NCI-H460 (cell line): ENCODE measurements at regions not wholly inside any gene's neighbourhood (a gene's known extent, or its start where the extent isn't known, plus 50 kb on each side); places are given as distances from the start of the nearest gene placed in this dataset.
"Not testable (repeated sequence)": the region's sequence is repeated elsewhere in the genome, so short reads cannot be mapped to it uniquely, and the experiment has no call there.

Experiments
- DNase-seq: peaks from one replicate; pipeline ENCODE4 v3.0.0-alpha.2; 2016; ENCODE audit warnings: low read depth; ENCODE audit errors: extremely low read depth

- DNase-seq, result no peak
These were observed 96.1 kb downstream of the DRD1 start for GRCh38 chr5:175347931-175348330.

GRCh38 chr5:175347027-175347426, 97.0 kb downstream of the DRD1 start:
- no peak for DNase-seq

GRCh38 chr5:175344331-175345195, 99.4 kb downstream of the DRD1 start:
- no peak for DNase-seq

GRCh38 chr5:175343308-175343707, 100.7 kb downstream of the DRD1 start:
- no peak for DNase-seq

- DNase-seq, result no peak
These were observed 103.8 kb downstream of the DRD1 start for GRCh38 chr5:175340180-175340579.

GRCh38 chr5:175337680-175338079, 106.3 kb downstream of the DRD1 start:
- no peak for DNase-seq

- no peak for DNase-seq
These were observed 107.2 kb downstream of the DRD1 start for GRCh38 chr5:175336781-175337180.

- DNase-seq, result no peak
These were observed 108.3 kb downstream of the DRD1 start for GRCh38 chr5:175335691-175336090.

GRCh38 chr5:175331173-175332036, 112.6 kb downstream of the DRD1 start:
- DNase-seq, result not testable (repeated sequence)

- DNase-seq, result no peak
These were observed 114.0 kb downstream of the DRD1 start for GRCh38 chr5:175329976-175330375.

- no peak for DNase-seq
These were observed 115.3 kb downstream of the DRD1 start for GRCh38 chr5:175328687-175329086.

- DNase-seq, result no peak
These were observed 115.8 kb downstream of the DRD1 start for GRCh38 chr5:175328176-175328575.

GRCh38 chr5:175325681-175326080, 118.3 kb downstream of the DRD1 start:
- no peak for DNase-seq

GRCh38 chr5:175321927-175322532, 122.0 kb downstream of the DRD1 start:
- DNase-seq, result peak; percentile 36

GRCh38 chr5:175319199-175319598, 124.8 kb downstream of the DRD1 start:
- DNase-seq, result no peak

- DNase-seq, result no peak
These were observed 126.1 kb downstream of the DRD1 start for GRCh38 chr5:175317872-175318271.

- no peak for DNase-seq
These were observed 134.7 kb downstream of the DRD1 start for GRCh38 chr5:175309218-175309810.

- no peak for DNase-seq
These were observed 135.3 kb downstream of the DRD1 start for GRCh38 chr5:175308701-175309100.

- no peak for DNase-seq
These were observed 137.6 kb downstream of the DRD1 start for GRCh38 chr5:175306381-175306780.

- no peak for DNase-seq
These were observed 138.7 kb downstream of the DRD1 start for GRCh38 chr5:175305251-175305650.

- no peak for DNase-seq
These were observed 153.6 kb downstream of the DRD1 start for GRCh38 chr5:175290379-175290778.
